ENCODE measurements at regions not wholly inside any gene's neighbourhood (a gene's known extent, or its start where the extent isn't known, plus 50 kb on each side); places are given as distances from the start of the nearest gene placed in this dataset.
"Not testable (repeated sequence)": the region's sequence is repeated elsewhere in the genome, so short reads cannot be mapped to it uniquely, and the experiment has no call there.

DNA sequence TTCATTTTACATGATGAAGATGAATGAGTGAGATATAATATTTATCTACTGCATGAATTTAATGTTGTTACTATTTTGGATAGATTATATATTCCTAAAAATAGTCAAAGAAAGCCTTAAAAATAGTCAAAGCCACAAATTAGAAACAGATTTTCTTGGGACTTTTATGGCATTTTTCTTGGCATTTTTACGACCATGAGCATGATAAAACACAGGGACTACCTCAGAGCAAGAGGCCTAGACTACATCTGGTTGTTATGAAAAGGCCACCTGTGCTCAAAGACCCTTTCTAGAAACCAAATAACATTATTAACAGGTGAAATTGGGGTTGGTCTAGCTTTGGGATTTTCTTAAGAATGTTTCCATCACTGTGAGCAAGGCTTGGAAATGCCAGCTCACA, 281.0 kb downstream of the OXSM start:
- H3K27ac Mint-ChIP-seq = no peak overlapping the region
- POLR2A ChIA-PET = no interaction called here
- CTCF ChIA-PET = no interaction called here
- H3K27me3 Mint-ChIP-seq = no peaks in the 10 kb centered on the region
- no peaks in the 10 kb centered on the region for H3K36me3 Mint-ChIP-seq (ENCODE audit: low read depth)
- no peaks in the 10 kb centered on the region for H3K4me1 Mint-ChIP-seq
- no peaks in the 10 kb centered on the region for H3K9me3 Mint-ChIP-seq
- no peak overlapping the region for H3K4me3 Mint-ChIP-seq
- DNase-seq = no peak

DNA sequence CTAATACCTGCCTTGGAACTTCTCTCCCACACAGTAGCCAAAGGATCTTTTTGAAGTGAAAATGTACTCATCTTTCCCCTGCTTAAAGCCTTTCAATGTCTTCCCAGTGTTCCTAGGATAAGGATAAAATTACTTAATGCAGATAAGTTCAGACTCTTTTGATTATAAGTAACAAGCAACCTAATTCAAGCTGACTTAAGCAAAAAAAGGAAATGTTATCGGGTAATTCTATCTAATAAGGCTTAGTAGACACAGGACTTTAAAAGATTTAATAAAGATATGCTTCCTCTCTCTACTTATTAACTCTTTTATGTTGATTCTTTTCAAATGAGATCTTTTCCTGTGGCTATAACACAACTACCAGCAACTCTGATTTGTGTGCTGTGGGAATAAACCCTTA, 284.2 kb downstream of the OXSM start:
- H3K9me3 Mint-ChIP-seq = no peaks in the 10 kb centered on the region
- no peaks in the 10 kb centered on the region for H3K27me3 Mint-ChIP-seq
- no peaks in the 10 kb centered on the region for H3K4me1 Mint-ChIP-seq
- no peaks in the 10 kb centered on the region for H3K36me3 Mint-ChIP-seq (ENCODE audit: low read depth)
- no peak for DNase-seq
- no peak overlapping the region for H3K4me3 Mint-ChIP-seq
- ChIA-PET CTCF (no interaction called here), POLR2A (no interaction called here)
- no peak overlapping the region for H3K27ac Mint-ChIP-seq

DNA sequence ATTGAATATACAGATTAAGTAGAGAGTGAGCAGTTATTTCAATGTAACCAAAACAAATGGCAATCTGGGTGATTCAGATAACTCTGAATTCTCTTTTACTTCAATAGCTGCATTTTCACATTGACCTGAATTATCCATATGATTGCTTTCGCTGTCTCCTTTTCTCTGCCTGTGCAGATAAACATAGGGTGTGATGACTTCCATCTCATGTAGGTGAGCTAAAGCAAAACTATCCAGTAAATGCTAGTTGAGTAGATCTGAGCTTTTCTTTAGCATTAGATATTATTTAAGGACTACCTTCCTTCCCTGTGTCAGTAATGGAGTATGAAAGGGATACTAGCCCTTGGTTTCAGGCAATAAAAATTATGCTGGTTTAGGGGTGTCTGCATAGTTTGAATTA, 288.6 kb downstream of the OXSM start:
- Mint-ChIP-seq H3K27ac (no peak overlapping the region), H3K4me3 (no peak overlapping the region), H3K9me3 (no peaks in the 10 kb centered on the region), H3K36me3 (ENCODE audit: low read depth) (no peaks in the 10 kb centered on the region), H3K27me3 (no peaks in the 10 kb centered on the region), H3K4me1 (no peaks in the 10 kb centered on the region)
- POLR2A ChIA-PET = no interaction called here
- CTCF ChIA-PET = interaction anchor here (0.6 kb wide), 2 partner anchors 13 to 594 kb away, joined by 3 read pairs; no protein-coding TSS in a partner anchor
- no peak for DNase-seq

DNA sequence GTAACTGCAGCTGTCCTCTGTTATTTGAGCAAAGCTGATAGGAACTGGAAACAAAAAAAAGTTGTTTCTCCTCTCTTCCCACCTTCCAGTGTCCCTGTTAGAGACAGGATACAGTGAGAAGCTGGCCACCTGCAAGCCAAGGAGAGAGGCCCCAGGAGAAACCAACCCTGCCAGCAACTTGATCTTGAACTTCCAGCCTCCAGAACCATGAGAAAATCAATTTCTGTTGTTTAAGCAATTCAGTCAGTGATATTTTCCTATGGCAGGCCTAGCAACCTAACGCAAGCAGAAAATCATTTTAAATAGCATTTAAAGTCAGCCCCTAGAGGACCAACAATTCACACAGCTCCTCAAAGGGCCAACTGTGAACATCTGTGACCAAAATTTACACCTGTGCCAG, 291.3 kb downstream of the OXSM start:
- ChIA-PET POLR2A (no interaction called here), CTCF (no interaction called here)
- Mint-ChIP-seq H3K4me3 (no peak overlapping the region), H3K27ac (no peak overlapping the region), H3K9me3 (peaks cover 2% of the 10 kb centered on the region), H3K27me3 (no peaks in the 10 kb centered on the region), H3K4me1 (no peaks in the 10 kb centered on the region), H3K36me3 (ENCODE audit: low read depth) (no peaks in the 10 kb centered on the region)
- DNase-seq = no peak

DNA sequence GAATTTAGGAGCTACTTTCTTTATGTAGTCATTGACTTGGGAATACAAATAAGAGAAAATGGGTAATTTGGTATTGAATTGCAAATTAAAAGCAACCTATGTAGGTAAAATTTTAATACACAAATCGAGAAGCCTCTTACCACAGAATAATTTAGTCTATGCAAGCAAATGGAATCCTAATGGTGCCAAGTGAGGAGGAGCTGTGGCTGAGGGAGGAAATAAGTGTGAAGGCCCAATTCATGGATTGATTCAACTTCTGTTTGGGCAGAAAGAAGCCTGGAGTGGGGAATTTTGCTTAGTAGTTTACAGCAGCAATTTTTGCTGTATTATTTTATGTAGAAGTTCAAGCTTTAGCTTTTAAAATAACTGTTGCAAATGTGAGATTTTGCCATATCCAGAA, 291.9 kb downstream of the OXSM start:
- Mint-ChIP-seq H3K36me3 (ENCODE audit: low read depth) (no peaks in the 10 kb centered on the region), H3K27ac (no peak overlapping the region), H3K9me3 (peaks cover 4% of the 10 kb centered on the region), H3K4me1 (no peaks in the 10 kb centered on the region), H3K27me3 (no peaks in the 10 kb centered on the region), H3K4me3 (no peak overlapping the region)
- ChIA-PET CTCF (no interaction called here), POLR2A (no interaction called here)
- no peak for DNase-seq

DNA sequence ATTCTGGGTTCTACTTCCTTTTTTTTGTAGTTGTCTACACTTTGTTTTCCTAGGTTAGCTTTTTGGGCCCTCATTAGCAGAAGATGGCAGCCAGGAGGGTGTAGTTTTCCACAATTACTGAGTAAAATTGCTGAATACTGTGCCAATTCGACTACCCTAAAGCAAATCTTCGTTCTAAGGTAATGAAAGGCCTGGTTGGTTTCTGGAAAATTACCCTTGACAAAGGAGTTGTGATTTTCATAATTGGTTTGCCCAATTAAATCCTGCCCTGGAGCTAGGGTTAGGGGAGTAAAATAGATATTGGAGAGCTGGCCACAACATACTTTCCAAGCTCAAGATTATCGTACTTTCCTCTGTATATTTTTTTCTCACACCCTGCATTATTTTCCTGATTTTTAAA, 293.0 kb downstream of the OXSM start:
- DNase-seq = no peak
- Mint-ChIP-seq H3K9me3 (peaks cover 9% of the 10 kb centered on the region), H3K27me3 (no peaks in the 10 kb centered on the region), H3K4me1 (no peaks in the 10 kb centered on the region), H3K36me3 (ENCODE audit: low read depth) (no peaks in the 10 kb centered on the region), H3K4me3 (no peak overlapping the region), H3K27ac (no peak overlapping the region)
- POLR2A ChIA-PET = no interaction called here
- CTCF ChIA-PET = no interaction called here

DNA sequence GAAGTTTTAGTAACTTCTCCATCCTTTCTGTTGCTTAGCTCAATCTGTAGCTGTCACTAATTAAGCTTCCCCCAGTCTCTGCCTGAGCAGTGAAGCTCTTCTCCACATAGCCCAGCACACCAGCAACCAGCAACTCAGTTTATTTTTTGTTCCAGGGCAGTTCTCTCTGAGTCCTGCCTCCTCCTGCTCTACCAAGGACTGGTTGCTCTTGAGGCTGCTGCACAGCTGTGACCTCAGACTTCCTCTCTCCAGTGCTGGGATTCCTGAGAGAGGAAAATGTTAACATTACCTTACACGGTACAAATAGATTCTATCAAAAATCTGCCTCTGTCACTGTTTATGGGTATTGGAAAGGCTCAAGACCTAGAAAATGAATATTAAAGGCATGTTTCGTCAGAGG, 294.7 kb downstream of the OXSM start:
- ChIA-PET CTCF (no interaction called here), POLR2A (no interaction called here)
- Mint-ChIP-seq H3K27ac (no peak overlapping the region), H3K9me3 (peaks cover 21% of the 10 kb centered on the region), H3K36me3 (ENCODE audit: low read depth) (no peaks in the 10 kb centered on the region), H3K27me3 (no peaks in the 10 kb centered on the region), H3K4me3 (no peak overlapping the region), H3K4me1 (no peaks in the 10 kb centered on the region)
- no peak for DNase-seq

DNA sequence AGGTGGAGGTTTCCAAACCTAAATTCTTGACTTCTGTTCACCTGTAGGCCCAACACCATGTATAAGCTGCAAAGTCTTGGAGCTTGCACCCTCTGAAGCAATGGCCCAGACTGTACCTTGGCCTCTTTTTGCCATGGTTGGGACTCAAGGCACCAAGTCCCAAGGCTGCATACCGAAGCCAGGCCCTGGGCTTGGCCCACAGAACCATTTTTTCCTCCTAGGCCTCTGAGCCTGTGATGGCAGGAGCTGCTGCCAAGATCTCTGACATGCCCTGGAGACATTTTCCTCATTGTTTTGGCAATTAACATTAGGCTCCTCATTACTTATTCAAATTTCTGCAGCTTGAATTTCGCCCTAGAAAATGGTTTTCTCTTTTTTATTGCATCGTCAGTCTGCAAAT, 297.9 kb downstream of the OXSM start:
- Mint-ChIP-seq H3K4me3 (no peak overlapping the region), H3K36me3 (ENCODE audit: low read depth) (no peaks in the 10 kb centered on the region), H3K4me1 (no peaks in the 10 kb centered on the region), H3K9me3 (peaks cover 25% of the 10 kb centered on the region), H3K27ac (no peak overlapping the region), H3K27me3 (no peaks in the 10 kb centered on the region)
- ChIA-PET POLR2A (no interaction called here), CTCF (no interaction called here)
- no peak for DNase-seq

DNA sequence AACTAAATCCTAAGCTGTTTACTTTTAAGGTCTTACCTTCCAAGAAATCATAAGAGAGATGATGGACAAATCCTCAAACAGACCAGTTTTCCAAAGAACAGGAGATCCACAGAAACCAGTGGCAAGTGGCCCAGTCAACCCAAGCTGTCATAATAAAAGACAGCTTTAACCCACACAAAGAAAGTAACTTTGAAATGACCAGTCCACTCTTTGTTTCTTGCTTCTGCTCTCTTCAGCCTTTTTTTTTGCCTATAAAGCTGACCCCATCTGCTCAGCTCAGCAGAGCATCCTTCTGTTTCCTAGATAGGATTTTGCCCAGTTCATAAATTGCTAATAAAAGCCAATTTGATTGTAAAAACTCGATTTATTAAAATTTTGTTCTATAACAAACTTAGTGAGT, 299.4 kb downstream of the OXSM start:
- no peak for DNase-seq
- H3K9me3 Mint-ChIP-seq = peaks cover 28% of the 10 kb centered on the region
- H3K36me3 Mint-ChIP-seq (ENCODE audit: low read depth) = no peaks in the 10 kb centered on the region
- H3K27me3 Mint-ChIP-seq = no peaks in the 10 kb centered on the region
- no peaks in the 10 kb centered on the region for H3K4me1 Mint-ChIP-seq
- H3K4me3 Mint-ChIP-seq = no peak overlapping the region
- no peak overlapping the region for H3K27ac Mint-ChIP-seq
- CTCF ChIA-PET = no interaction called here
- POLR2A ChIA-PET = no interaction called here

DNA sequence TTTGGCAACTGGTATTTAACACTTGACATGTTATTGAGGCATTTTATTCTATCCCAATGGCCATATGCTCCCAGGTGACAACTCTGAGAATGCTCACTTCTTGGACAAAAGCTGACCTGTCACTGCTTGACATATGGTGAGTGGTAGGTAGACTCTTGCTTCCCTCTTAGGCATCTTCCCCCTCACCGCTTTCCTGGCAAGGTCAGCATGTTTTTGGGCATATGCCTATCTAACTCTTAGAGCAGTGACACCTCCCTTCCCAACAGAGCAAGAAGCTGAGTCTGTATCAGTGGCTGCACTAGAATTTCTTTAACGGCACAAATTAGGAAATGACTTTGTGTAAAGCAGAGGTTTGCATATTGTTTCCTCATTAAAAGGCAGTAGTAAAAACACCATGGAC, 300.7 kb downstream of the OXSM start:
- Mint-ChIP-seq H3K4me3 (no peak overlapping the region), H3K27ac (no peak overlapping the region), H3K27me3 (no peaks in the 10 kb centered on the region), H3K36me3 (ENCODE audit: low read depth) (no peaks in the 10 kb centered on the region), H3K4me1 (no peaks in the 10 kb centered on the region), H3K9me3 (peaks cover 31% of the 10 kb centered on the region)
- ChIA-PET POLR2A (no interaction called here), CTCF (no interaction called here)
- DNase-seq = no peak

DNA sequence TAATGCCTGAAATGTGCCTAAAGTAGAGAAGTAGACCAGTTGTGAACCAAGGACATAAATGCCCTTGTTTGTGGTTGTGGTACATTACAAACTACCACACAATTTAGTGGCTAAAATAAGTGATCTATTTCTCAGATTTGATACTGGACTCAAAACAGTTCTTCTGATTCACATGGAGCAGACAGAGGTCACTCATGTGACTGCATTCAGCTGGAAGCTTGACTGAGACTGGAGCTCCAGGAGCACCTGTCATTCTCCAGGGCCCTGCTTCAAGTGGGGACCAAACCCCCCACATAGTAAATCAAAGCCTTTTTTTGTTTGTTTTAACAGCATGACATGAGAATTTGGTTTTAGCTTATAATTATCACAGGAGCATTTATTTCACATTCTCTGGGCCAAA, 301.2 kb downstream of the OXSM start:
- H3K4me1 Mint-ChIP-seq = no peaks in the 10 kb centered on the region
- ChIA-PET POLR2A (no interaction called here), CTCF (no interaction called here)

DNA sequence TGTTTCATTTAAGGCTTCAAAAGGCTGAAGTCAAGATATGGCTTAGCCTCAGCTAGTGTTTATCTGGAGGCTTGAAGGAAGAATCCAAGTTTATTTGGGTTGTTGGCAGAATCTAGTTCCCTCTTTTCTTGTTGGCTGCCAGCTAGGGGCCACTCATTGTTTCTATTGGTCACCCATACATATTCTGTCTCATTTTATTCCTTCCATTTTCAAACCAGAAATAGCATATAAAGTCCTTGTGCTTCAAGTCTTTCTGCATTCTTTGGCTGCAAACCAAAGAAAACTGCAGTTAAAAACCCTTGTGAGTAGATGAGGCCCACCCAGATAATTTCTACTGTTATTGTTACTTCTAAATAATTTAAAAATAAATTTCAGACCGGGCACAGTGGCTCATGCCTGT, 301.7 kb downstream of the OXSM start:
- no peak overlapping the region for H3K4me3 Mint-ChIP-seq
- no peak for DNase-seq
- no peaks in the 10 kb centered on the region for H3K36me3 Mint-ChIP-seq (ENCODE audit: low read depth)
- POLR2A ChIA-PET = no interaction called here
- H3K27me3 Mint-ChIP-seq = no peaks in the 10 kb centered on the region
- no peaks in the 10 kb centered on the region for H3K4me1 Mint-ChIP-seq
- H3K27ac Mint-ChIP-seq = no peak overlapping the region
- CTCF ChIA-PET = interaction anchor here (0.7 kb wide), 1 partner anchor 13 kb away, joined by 3 read pairs; no protein-coding TSS in a partner anchor
- H3K9me3 Mint-ChIP-seq = peaks cover 32% of the 10 kb centered on the region

More for the DNA sequence above, 301.2 kb downstream of the OXSM start:
- H3K4me3 Mint-ChIP-seq = no peak overlapping the region
- no peak overlapping the region for H3K27ac Mint-ChIP-seq
- peaks cover 33% of the 10 kb centered on the region for H3K9me3 Mint-ChIP-seq
- no peak for DNase-seq
- no peaks in the 10 kb centered on the region for H3K36me3 Mint-ChIP-seq (ENCODE audit: low read depth)
- H3K27me3 Mint-ChIP-seq = no peaks in the 10 kb centered on the region

DNA sequence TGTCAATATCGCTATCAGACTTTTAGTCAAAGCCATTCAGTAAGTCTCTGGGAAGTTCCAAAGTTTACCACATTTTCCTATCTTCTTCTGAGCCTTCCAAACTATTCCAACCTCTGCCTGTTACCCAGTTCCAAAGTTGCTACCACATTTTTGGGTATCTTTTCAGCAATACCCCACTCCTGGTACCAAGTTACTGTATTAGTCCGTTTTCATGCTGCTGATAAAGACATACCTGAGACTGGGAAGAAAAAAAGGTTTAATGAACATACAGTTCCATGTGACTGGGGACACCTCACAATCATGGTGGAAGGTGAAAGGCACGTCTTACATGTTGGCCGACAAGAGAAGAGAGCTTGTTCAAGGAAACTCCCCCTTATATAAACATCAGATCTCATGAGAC, 307.2 kb downstream of the OXSM start:
- DNase-seq; POLR2A ChIA-PET; H3K4me3 Mint-ChIP-seq; H3K9me3 Mint-ChIP-seq; H3K36me3 Mint-ChIP-seq (ENCODE audit: low read depth); H3K4me1 Mint-ChIP-seq; CTCF ChIA-PET; H3K27ac Mint-ChIP-seq; H3K27me3 Mint-ChIP-seq: not testable (repeated sequence)

DNA sequence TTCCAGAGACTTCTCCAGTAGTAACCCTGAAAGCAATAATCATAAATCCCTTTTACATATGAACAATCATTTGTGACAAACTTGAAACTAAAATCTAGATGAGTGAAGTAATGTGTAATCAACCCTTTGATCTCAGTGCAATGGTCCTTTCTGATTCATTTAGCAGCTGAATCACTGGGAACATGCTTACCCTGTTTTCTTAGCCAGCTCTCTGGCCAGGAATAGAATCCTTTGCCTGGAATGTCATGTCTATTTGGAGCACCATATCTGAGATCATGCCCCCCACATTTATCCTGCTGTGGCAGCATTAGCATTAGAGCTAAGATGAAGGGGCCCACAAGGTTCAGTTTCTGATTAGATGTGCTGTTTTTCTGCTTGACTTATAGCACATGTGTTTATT, 309.8 kb downstream of the OXSM start:
- no peaks in the 10 kb centered on the region for H3K4me1 Mint-ChIP-seq
- H3K27me3 Mint-ChIP-seq = no peaks in the 10 kb centered on the region
- DNase-seq = no peak
- no peak overlapping the region for H3K27ac Mint-ChIP-seq
- H3K9me3 Mint-ChIP-seq = peaks cover 7% of the 10 kb centered on the region
- no peaks in the 10 kb centered on the region for H3K36me3 Mint-ChIP-seq (ENCODE audit: low read depth)
- CTCF ChIA-PET = no interaction called here
- POLR2A ChIA-PET = no interaction called here
- H3K4me3 Mint-ChIP-seq = no peak overlapping the region

DNA sequence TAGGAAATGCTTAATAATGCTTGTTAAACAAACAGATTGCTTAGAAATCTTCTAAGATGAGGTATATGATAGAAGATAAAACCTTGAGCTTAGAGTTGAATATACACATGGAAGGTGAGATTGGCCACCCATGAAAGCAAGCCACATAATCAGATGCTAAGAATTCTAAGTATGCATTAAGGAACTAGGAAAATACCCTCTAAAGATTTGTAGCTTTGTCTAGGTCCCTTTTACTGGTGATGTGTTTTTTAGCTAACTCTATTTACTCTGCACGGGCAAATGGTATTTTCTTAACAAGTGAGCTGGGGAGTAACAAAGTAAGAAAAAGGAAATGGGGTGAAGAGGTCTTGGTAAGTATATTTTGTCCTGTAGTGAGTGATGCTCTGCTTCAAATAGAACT, 310.3 kb downstream of the OXSM start:
- no peaks in the 10 kb centered on the region for H3K4me1 Mint-ChIP-seq
- no peaks in the 10 kb centered on the region for H3K36me3 Mint-ChIP-seq (ENCODE audit: low read depth)
- H3K4me3 Mint-ChIP-seq = no peak overlapping the region
- no peak for DNase-seq
- no peaks in the 10 kb centered on the region for H3K27me3 Mint-ChIP-seq
- ChIA-PET CTCF (no interaction called here), POLR2A (no interaction called here)
- H3K9me3 Mint-ChIP-seq = peaks cover 4% of the 10 kb centered on the region
- no peak overlapping the region for H3K27ac Mint-ChIP-seq

Data from activated CD4-positive, alpha-beta memory T cell treated with anti-CD3 and anti-CD28 coated beads, Interleukin-2, amount 10 ng/mL, durations not matched to agents 7 days and 5 days (primary cell).